GM13976 (cell line): ENCODE measurements at regions not wholly inside any gene's neighbourhood (a gene's known extent, or its start where the extent isn't known, plus 50 kb on each side); places are given as distances from the start of the nearest gene placed in this dataset.

ENCODE experiments used
- DNase-seq: peaks from one replicate; pipeline ENCODE4 v3.0.0; 2012; ENCODE audit warnings: low spot score
- CTCF ChIP-seq: IDR thresholded peaks from 2 replicates; pipeline ENCODE4 v1.5.1; 2012; ENCODE audit warnings: borderline replicate concordance, mild to moderate bottlenecking; ENCODE audit not compliant: insufficient read depth; ENCODE audit errors: extremely low read depth, missing control alignments, control extremely low read depth
- in situ Hi-C: fragments of 300-500 bp; cut with MboI; formaldehyde crosslinking; loops from one replicate; pipeline ENCODE4 v1.12.0; 2022; ENCODE audit warnings: low sequenced_read_pairs, mixed read lengths, inconsistent platforms; ENCODE audit not compliant: unreplicated experiment

GRCh38 chr5:143469125-143469524 is 65.6 kb upstream of the NR3C1 start:
- in situ Hi-C loops = no loop called here
- TF ChIP-seq CTCF = no peak
- no peak for DNase-seq

DNA sequence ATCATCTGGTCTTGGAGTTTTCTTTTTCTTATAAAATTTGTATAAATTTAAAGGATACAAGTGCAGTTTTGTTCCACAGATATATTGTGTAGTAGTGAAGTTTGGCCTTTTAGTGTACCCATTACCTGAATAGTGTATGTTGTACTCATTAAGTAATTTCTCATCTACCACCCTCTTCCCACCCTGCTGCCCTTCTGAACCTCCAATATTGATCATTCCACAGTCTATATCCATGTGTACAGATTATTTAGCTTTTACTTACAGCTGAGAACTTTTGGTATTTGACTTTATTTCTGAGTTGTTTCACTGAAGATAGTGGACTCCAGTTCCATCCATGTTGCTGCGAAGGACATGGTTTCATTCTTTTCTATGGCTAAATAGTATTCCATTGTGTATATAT is 63.1 kb upstream of the NR3C1 start:
- in situ Hi-C loops = no loop called here
- no peak for TF ChIP-seq CTCF
- DNase-seq = no peak

GRCh38 chr5:143464723-143465490 is 61.4 kb upstream of the NR3C1 start:
- DNase-seq = no peak
- in situ Hi-C loops = no loop called here
- no peak for TF ChIP-seq CTCF

- no peak for TF ChIP-seq CTCF
- no peak for DNase-seq
- in situ Hi-C loops = no loop called here
These were observed 58.9 kb upstream of the NR3C1 start for GRCh38 chr5:143462431-143462830.

- TF ChIP-seq CTCF = no peak
- no peak for DNase-seq
- in situ Hi-C loops = no loop called here
These were observed 55.9 kb upstream of the NR3C1 start for GRCh38 chr5:143459433-143459832.

DNA sequence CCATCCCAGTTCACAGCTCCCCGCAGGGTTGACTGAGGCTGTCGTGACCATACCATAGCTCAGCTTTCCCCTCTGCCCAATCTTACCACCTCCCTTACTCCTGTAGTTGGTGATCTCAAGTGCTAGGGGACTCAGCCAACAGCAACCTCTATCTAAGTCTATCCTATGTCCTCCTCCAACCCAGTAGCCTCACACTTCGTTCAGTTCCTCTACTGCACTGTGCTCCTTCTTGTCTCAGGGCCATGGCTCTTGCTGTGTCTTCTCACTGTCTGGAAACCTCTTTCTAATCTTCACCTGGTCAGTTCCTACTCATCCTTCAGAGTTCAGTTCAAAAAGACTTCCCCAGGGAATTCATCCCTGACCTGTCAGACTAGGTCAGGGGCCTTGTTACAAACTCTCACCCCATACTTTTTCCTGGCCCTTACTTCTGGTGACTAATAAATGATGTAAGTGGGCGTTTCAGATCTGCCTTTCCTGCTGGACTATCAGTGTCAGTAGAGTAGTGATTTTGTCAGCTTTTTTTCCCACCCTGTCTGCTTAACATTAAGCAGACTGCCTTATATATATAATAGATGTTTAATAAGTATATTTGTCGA is 53.6 kb upstream of the NR3C1 start:
- DNase-seq = no peak
- TF ChIP-seq CTCF = no peak
- in situ Hi-C loops = no loop called here
